ENCODE measurements at regions not wholly inside any gene's neighbourhood (a gene's known extent, or its start where the extent isn't known, plus 50 kb on each side); places are given as distances from the start of the nearest gene placed in this dataset.

DNA sequence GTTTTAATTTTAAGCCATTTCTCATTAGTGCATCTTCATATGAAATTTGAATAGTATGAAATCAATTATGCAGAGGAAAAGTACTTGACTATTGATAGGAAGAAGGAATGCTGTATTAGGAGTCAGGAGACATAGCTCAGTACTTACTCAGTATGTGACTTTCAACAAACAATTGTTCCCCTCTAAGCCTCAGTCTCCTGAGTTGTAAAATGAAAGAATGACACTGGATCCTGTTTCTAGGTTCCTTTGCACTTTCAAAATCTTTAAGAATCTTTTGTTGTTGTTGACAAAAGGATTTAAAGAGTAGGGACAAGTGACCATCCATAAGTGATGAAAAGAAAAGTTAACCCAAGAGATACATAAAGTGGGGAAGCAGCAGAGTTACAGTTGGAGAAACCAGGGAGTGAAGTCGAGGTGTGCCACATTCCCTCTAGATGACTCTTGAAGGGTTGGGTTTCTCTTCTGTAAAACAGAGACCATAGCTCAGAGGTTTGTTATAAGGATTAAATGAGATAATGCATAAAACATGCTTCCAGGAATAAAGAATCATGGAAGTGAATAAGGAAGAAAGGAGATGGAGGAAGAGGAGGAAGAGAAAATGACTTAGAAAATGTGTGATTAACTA lies 105.7 kb upstream of the KCNJ15 start:
- H3K9me3 ChIP-seq (ENCODE audit: control insufficient read depth, insufficient read depth, low read length), result peaks cover 3% of the 10 kb centered on the region; the same call in 1 of the 2 replicates
- no peaks in the 10 kb centered on the region for H3K4me1 ChIP-seq (ENCODE audit: control insufficient read depth, insufficient read depth, low read length)
- H3K27ac ChIP-seq (ENCODE audit: low read depth, low read length), result no peak overlapping the region
- H3K27me3 ChIP-seq (ENCODE audit: control insufficient read depth, insufficient read depth, low read length), result no peaks in the 10 kb centered on the region
- H3K9ac ChIP-seq (ENCODE audit: low read depth, low read length), result no peak overlapping the region
- no peaks in the 10 kb centered on the region for H3K36me3 ChIP-seq (ENCODE audit: control insufficient read depth, insufficient read depth, low read length)
- H3K4me3 ChIP-seq (ENCODE audit: low read depth, low read length), result no peak overlapping the region

DNA sequence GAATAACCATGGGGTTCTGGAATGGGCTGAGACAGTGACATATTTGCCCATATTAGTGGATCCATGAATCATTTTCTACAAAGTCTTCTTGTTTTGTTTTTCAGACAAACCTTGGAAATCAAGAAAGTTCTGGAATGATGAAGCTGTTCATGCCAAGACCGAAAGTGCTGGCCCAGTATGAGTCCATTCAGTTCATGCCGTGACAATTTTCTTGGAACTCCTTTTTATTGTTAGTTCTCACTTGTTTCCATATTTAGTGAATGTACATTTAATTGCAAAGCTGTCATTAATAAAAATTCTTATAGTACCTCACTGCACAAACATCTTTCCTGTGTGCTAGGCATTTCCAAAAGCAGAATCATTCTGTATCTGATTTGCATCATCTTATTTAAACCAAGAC lies 100.6 kb upstream of the KCNJ15 start:
- no peaks in the 10 kb centered on the region for H3K27me3 ChIP-seq (ENCODE audit: control insufficient read depth, insufficient read depth, low read length)
- no peak overlapping the region for H3K4me3 ChIP-seq (ENCODE audit: low read depth, low read length)
- no peaks in the 10 kb centered on the region for H3K9me3 ChIP-seq (ENCODE audit: control insufficient read depth, insufficient read depth, low read length)
- H3K4me1 ChIP-seq (ENCODE audit: control insufficient read depth, insufficient read depth, low read length), result no peaks in the 10 kb centered on the region
- H3K36me3 ChIP-seq (ENCODE audit: control insufficient read depth, insufficient read depth, low read length), result no peaks in the 10 kb centered on the region
- H3K27ac ChIP-seq (ENCODE audit: low read depth, low read length), result no peak overlapping the region
- H3K9ac ChIP-seq (ENCODE audit: low read depth, low read length), result no peak overlapping the region

DNA sequence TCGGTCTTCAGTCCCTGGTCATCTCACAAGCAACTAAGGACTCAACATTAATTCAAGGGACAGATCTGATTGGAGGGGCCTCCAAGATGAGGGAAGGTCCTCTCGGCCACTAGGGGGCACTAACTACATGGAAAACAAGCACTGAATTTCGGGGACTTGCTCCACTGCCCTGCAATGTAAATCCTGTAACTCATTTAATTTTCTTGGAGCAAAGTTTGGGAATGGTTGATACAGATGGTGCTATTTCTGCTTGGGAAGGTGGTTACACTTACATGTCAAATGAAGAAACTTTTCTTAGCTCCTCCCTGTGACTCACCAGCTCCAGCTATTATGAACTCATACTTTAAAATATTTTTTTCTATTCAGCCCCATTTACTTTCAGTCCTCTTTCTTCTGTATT lies 97.4 kb upstream of the KCNJ15 start:
- Histone ChIP-seq H3K27ac (ENCODE audit: low read depth, low read length) (no peak overlapping the region), H3K27me3 (ENCODE audit: control insufficient read depth, insufficient read depth, low read length) (no peaks in the 10 kb centered on the region), H3K36me3 (ENCODE audit: control insufficient read depth, insufficient read depth, low read length) (no peaks in the 10 kb centered on the region), H3K9ac (ENCODE audit: low read depth, low read length) (no peak overlapping the region), H3K9me3 (ENCODE audit: control insufficient read depth, insufficient read depth, low read length) (no peaks in the 10 kb centered on the region), H3K4me1 (ENCODE audit: control insufficient read depth, insufficient read depth, low read length) (no peaks in the 10 kb centered on the region), H3K4me3 (ENCODE audit: low read depth, low read length) (no peak overlapping the region)

DNA sequence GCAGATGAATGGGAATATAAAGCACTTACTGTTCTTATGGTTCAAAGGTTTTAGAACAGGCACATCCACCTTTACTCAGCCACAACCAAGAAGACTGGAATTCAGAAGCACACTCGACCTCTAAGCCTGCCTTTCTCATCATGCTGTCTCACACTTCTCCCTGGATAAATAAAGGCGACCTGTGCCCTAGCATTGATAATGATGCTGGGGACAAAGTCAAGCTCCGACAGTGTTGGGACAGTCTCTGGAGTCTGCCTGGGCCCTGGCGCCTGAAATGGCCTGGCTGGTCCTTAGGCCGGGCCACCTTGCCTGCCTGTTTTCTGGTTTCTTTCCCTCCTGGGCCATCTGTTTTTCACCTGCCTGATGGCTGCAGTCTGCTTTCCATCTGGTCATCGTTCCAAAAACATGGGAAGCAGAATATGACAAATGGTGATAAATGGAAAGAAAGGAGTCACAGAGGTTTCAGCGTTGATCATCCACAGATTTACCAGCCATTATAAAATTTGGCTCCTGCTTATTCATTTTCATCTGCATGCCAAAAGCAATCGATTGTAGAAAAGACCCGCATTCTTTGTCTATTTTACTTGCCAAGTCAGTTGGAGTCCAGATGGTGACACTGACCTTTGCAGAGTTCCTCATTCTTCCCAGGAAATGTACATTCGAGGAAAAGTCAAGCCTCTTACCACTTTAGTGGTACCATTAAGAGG lies 91.2 kb upstream of the KCNJ15 start:
- Histone ChIP-seq H3K4me1 (ENCODE audit: control insufficient read depth, insufficient read depth, low read length) (peaks cover 3% of the 10 kb centered on the region; the same call in 1 of the 2 replicates), H3K27ac (ENCODE audit: low read depth, low read length) (no peak overlapping the region), H3K36me3 (ENCODE audit: control insufficient read depth, insufficient read depth, low read length) (no peaks in the 10 kb centered on the region), H3K27me3 (ENCODE audit: control insufficient read depth, insufficient read depth, low read length) (no peaks in the 10 kb centered on the region), H3K9ac (ENCODE audit: low read depth, low read length) (no peak overlapping the region), H3K9me3 (ENCODE audit: control insufficient read depth, insufficient read depth, low read length) (no peaks in the 10 kb centered on the region), H3K4me3 (ENCODE audit: low read depth, low read length) (no peak overlapping the region)

DNA sequence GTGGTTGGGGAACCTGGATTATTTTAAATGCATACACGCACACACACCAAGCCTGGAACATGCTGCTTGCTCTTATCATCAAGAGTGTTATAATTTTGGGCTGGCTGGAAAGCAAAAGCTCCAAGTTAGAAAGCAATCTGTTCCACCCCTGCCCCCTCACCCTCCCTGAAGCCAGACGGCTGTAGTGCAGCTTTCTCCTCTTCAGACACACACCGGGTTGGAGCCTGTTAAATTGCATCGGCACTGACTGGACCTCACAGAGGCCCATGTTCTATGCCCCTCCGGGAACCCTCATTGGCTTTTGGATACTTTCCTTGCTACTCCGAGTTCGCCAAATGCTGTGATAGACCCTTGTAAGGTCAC lies 90.6 kb upstream of the KCNJ15 start:
- Histone ChIP-seq H3K4me3 (ENCODE audit: low read depth, low read length) (no peak overlapping the region), H3K9ac (ENCODE audit: low read depth, low read length) (no peak overlapping the region), H3K27ac (ENCODE audit: low read depth, low read length) (no peak overlapping the region), H3K9me3 (ENCODE audit: control insufficient read depth, insufficient read depth, low read length) (no peaks in the 10 kb centered on the region), H3K27me3 (ENCODE audit: control insufficient read depth, insufficient read depth, low read length) (no peaks in the 10 kb centered on the region), H3K4me1 (ENCODE audit: control insufficient read depth, insufficient read depth, low read length) (peaks cover 8% of the 10 kb centered on the region), H3K36me3 (ENCODE audit: control insufficient read depth, insufficient read depth, low read length) (no peaks in the 10 kb centered on the region)

DNA sequence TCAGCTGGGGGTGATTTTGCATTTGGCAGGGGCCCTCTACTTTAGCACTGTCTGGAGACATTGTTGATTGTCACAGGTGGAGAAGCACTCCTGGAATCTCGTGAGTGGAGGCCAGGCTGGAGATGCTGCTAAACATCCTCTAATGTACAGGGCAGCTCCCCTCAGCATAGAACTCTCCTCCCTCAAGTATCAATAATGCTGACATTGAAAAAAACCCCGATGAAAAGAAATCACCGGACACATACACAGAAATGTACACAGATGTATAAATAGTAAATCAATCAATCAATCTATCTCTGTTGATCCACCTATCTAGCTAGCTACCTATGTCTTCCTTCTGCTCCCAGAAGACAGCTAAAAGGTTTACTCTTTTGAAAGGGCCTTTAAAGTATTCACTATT lies 89.4 kb upstream of the KCNJ15 start:
- Histone ChIP-seq H3K27me3 (ENCODE audit: control insufficient read depth, insufficient read depth, low read length) (no peaks in the 10 kb centered on the region), H3K4me1 (ENCODE audit: control insufficient read depth, insufficient read depth, low read length) (peaks cover 20% of the 10 kb centered on the region), H3K9me3 (ENCODE audit: control insufficient read depth, insufficient read depth, low read length) (no peaks in the 10 kb centered on the region), H3K9ac (ENCODE audit: low read depth, low read length) (no peak overlapping the region), H3K4me3 (ENCODE audit: low read depth, low read length) (no peak overlapping the region), H3K36me3 (ENCODE audit: control insufficient read depth, insufficient read depth, low read length) (no peaks in the 10 kb centered on the region), H3K27ac (ENCODE audit: low read depth, low read length) (no peak overlapping the region)

DNA sequence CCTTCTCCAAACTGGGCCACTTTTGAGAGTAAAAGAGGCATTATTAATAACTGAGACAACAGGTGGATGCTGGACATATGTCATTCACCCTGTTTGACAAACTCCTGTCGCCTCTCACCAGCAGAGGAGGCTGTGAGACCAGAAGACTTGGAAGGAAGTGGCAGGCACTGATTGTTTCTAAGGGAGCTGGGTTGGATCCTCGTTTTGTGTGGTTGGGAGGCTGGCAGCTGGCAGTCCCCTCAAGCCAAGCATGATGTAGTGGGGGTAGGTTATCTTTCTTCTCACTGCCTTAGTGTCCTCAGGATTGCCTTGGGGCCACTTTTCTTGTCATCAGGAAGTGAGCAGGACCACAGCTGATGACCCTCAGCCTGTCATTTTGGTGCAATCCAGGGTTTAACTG lies 86.5 kb upstream of the KCNJ15 start:
- Histone ChIP-seq H3K36me3 (ENCODE audit: control insufficient read depth, insufficient read depth, low read length) (no peaks in the 10 kb centered on the region), H3K27me3 (ENCODE audit: control insufficient read depth, insufficient read depth, low read length) (no peaks in the 10 kb centered on the region), H3K9me3 (ENCODE audit: control insufficient read depth, insufficient read depth, low read length) (no peaks in the 10 kb centered on the region), H3K27ac (ENCODE audit: low read depth, low read length) (no peak overlapping the region), H3K9ac (ENCODE audit: low read depth, low read length) (no peak overlapping the region), H3K4me1 (ENCODE audit: control insufficient read depth, insufficient read depth, low read length) (peaks cover 21% of the 10 kb centered on the region), H3K4me3 (ENCODE audit: low read depth, low read length) (no peak overlapping the region)

DNA sequence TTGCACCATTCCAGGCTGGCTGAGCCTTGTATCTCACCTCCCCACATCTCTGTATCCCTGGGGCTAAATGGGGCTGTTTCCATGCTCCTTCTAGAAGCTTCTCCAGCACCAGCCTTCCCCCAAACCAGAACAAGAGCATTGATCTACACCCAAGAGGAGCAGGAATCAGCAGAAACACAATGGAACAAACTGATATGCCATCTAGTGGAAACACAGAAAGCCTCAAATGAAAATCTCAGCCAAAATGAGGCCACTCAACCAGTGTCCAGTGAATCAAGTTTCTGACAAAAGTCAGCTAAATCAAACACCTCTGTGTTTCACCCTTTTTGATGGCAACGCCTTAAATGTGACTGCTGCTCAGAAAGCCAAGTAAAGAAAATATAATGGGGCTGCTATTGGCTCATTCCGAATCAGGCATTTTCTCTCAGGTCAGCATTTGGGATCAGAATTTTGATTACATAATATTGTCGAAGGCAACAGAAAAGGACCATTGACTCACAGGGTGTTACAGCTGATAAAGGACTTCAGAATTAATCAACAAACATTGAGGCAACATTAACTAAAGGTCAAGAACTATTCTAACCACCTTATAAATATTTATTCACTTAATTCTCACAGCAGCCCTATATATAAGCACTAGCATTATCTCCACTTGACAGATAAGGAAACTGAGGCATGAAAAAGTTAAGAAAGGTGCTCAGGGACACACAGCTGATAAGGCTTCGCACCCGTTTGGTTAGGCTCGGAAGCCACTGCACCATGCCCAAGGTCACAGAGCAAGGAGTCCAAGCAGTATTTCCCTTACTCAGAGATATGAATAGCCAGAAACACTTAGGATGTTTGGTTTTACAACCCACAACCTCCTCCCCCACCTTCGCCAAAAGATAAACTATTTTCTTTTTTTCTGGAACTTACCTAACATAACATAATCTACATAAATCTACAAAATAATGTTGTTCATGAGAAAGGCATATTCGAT lies 85.8 kb upstream of the KCNJ15 start:
- Histone ChIP-seq H3K36me3 (ENCODE audit: control insufficient read depth, insufficient read depth, low read length) (no peaks in the 10 kb centered on the region), H3K4me1 (ENCODE audit: control insufficient read depth, insufficient read depth, low read length) (peaks cover 21% of the 10 kb centered on the region), H3K27me3 (ENCODE audit: control insufficient read depth, insufficient read depth, low read length) (no peaks in the 10 kb centered on the region), H3K27ac (ENCODE audit: low read depth, low read length) (peak overlapping the region; percentile 90), H3K9me3 (ENCODE audit: control insufficient read depth, insufficient read depth, low read length) (no peaks in the 10 kb centered on the region), H3K9ac (ENCODE audit: low read depth, low read length) (peak overlapping the region; percentile 22; the same call in 1 of the 2 replicates), H3K4me3 (ENCODE audit: low read depth, low read length) (peak overlapping the region; percentile 22; the same call in 1 of the 2 replicates)

DNA sequence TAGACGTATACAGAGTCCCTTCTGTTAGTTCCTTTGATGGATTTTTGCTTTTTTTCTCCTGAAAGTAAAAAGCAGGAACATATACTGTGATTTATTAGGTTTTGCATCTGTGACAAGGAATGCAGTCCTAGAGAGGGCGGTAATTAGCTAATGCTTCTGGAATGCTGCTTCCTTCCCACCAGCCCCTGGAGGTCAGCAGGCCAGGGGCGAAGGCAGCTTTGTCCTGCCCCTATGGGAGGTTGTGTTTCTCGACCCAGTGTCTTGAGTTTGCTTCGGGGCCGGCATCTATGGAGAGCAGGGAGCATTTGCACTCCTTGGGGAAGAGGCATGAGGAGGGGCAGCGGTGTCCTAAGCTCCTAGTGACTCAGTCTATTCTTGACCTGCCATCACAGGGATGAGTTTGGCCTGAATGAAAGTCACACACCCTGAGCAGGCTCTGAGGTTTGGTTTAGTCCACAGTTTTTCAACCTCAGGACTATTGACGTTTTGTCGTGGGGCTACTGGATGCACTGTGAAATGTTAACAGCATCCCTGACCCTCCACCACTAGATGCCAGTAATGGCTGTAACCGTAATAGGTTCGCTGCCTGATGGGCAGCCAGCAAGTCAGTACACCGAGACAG lies 85.0 kb upstream of the KCNJ15 start:
- Histone ChIP-seq H3K9me3 (ENCODE audit: control insufficient read depth, insufficient read depth, low read length) (no peaks in the 10 kb centered on the region), H3K9ac (ENCODE audit: low read depth, low read length) (peak overlapping the region; percentile 22; the same call in 1 of the 2 replicates), H3K36me3 (ENCODE audit: control insufficient read depth, insufficient read depth, low read length) (no peaks in the 10 kb centered on the region), H3K4me1 (ENCODE audit: control insufficient read depth, insufficient read depth, low read length) (peaks cover 21% of the 10 kb centered on the region), H3K27ac (ENCODE audit: low read depth, low read length) (peak overlapping the region; percentile 90), H3K27me3 (ENCODE audit: control insufficient read depth, insufficient read depth, low read length) (no peaks in the 10 kb centered on the region), H3K4me3 (ENCODE audit: low read depth, low read length) (peak overlapping the region; percentile 22; the same call in 1 of the 2 replicates)

DNA sequence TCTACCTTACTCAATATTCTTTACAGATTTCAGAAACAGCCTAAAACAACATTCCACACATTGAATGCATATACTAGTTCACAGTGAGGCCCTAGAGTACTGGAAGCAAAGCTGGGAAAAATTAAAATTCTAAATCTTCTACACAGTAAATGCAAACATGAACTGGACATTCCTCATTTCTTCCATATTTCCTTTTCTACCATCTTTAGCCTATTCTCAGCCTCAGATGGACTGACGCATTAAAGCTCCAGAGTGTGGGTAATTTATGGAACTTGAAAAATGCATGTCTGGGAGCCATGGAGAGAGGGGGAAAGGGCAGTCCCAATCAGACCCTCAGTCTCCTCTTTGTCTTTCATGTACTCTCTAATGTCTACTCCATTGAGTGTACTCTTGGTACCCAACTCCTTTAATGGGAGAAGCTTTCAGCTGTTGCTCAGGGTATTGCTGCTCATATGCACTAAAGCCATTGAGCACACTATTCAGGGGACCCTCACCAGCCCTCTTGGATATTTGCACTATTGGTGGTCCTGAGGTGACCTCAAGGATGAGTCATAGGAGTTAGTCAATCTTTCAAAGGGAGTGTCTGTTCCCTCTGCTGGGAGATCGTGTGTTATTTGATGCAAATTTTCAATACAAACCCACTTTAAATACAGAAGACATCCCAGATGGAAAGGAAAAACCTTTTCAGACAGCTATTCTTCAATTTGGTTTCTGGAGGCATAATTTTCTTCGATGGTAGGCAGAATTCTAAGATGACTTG lies 83.3 kb upstream of the KCNJ15 start:
- no peak overlapping the region for H3K9ac ChIP-seq (ENCODE audit: low read depth, low read length)
- no peaks in the 10 kb centered on the region for H3K27me3 ChIP-seq (ENCODE audit: control insufficient read depth, insufficient read depth, low read length)
- H3K9me3 ChIP-seq (ENCODE audit: control insufficient read depth, insufficient read depth, low read length), result no peaks in the 10 kb centered on the region
- no peak overlapping the region for H3K27ac ChIP-seq (ENCODE audit: low read depth, low read length)
- H3K4me3 ChIP-seq (ENCODE audit: low read depth, low read length), result no peak overlapping the region
- peaks cover 21% of the 10 kb centered on the region for H3K4me1 ChIP-seq (ENCODE audit: control insufficient read depth, insufficient read depth, low read length)
- H3K36me3 ChIP-seq (ENCODE audit: control insufficient read depth, insufficient read depth, low read length), result no peaks in the 10 kb centered on the region

Measured in HUES48 (cell line).